DND-41 (cell line): ENCODE measurements at regions not wholly inside any gene's neighbourhood (a gene's known extent, or its start where the extent isn't known, plus 50 kb on each side); places are given as distances from the start of the nearest gene placed in this dataset.

Experiments used
- ATAC-seq: fragments of 200-7000 bp; cut with Tn5 transposase; 3 replicates; pipeline ENCODE4 v1.9.1; 2021; ENCODE audit warnings: low read depth; ENCODE audit not compliant: insufficient read depth
- DNase-seq: peaks from one replicate; pipeline ENCODE4 v3.0.0-alpha.2; 2020
- H2AFZ ChIP-seq: 2 replicates; pipeline ENCODE4 v1.6.0; 2012; ENCODE audit warnings: low read depth, low read length
- H3K27ac ChIP-seq: 2 replicates; pipeline ENCODE4 v1.5.1; 2012; ENCODE audit warnings: low read length, inconsistent platforms
- H3K27me3 ChIP-seq: fragments of 200-600 bp; sonication (generic); 2 replicates; pipeline ENCODE4 v1.6.0; 2012; ENCODE audit warnings: low read length, mild to moderate bottlenecking, inconsistent platforms; ENCODE audit not compliant: insufficient read depth, poor library complexity
- H3K36me3 ChIP-seq: 2 replicates; pipeline ENCODE4 v1.5.1; 2012; ENCODE audit warnings: low read length, inconsistent platforms; ENCODE audit not compliant: insufficient read depth
- H3K4me1 ChIP-seq: 2 replicates; pipeline ENCODE4 v1.5.1; 2012; ENCODE audit warnings: mild to moderate bottlenecking, low read length; ENCODE audit not compliant: insufficient read depth
- H3K4me2 ChIP-seq: 2 replicates; pipeline ENCODE4 v1.6.0; 2012; ENCODE audit warnings: mild to moderate bottlenecking, moderate library complexity, low read length, inconsistent platforms; ENCODE audit not compliant: insufficient read depth
- H3K4me3 ChIP-seq, 2 experiments: fragments of 200-600 bp in 1 of 2; shearing (Covaris generic) in 1 of 2; 2 replicates each; pipeline ENCODE4 v1.5.1; 2012 to 2016; ENCODE audit warnings: inconsistent platforms in 2 of 2, low read length in 2 of 2, mild to moderate bottlenecking in 2 of 2, low read depth in 1 of 2, moderate library complexity in 1 of 2
- H3K79me2 ChIP-seq: 2 replicates; pipeline ENCODE4 v1.6.0; 2012; ENCODE audit warnings: low read length, inconsistent platforms; ENCODE audit not compliant: insufficient read depth
- H3K9ac ChIP-seq: 2 replicates; pipeline ENCODE4 v1.6.0; 2012; ENCODE audit warnings: low read depth, mild to moderate bottlenecking, inconsistent platforms, low read length, moderate library complexity
- H3K9me3 ChIP-seq: 2 replicates; pipeline ENCODE4 v1.5.1; 2012; ENCODE audit warnings: low read length, moderate library complexity, mild to moderate bottlenecking, inconsistent platforms; ENCODE audit not compliant: insufficient read depth, severe bottlenecking
- H4K20me1 ChIP-seq: 2 replicates; pipeline ENCODE4 v1.6.0; 2012; ENCODE audit warnings: low read length; ENCODE audit not compliant: insufficient read depth
- CTCF ChIP-seq: IDR thresholded peaks from 2 replicates; pipeline ENCODE4 v1.5.1; 2012; ENCODE audit warnings: borderline replicate concordance, low read length, moderate library complexity, mild to moderate bottlenecking; ENCODE audit not compliant: poor library complexity, severe bottlenecking; ENCODE audit errors: extremely low read depth
- EZH2 ChIP-seq: IDR thresholded peaks from 3 replicates; pipeline ENCODE4 v1.6.1; 2012; ENCODE audit warnings: borderline replicate concordance, low read depth, mild to moderate bottlenecking, moderate library complexity, low read length, inconsistent platforms; ENCODE audit not compliant: severe bottlenecking

GRCh38 chrX:39487969-39488330 lies 609.8 kb downstream of the BCOR start:
- H2AFZ ChIP-seq, result no peak overlapping the region
- no peak overlapping the region for H3K4me3 ChIP-seq
- no peaks in the 10 kb centered on the region for H3K79me2 ChIP-seq
- no peak overlapping the region for H3K4me2 ChIP-seq
- no peaks in the 10 kb centered on the region for H3K4me1 ChIP-seq
- H3K9ac ChIP-seq, result no peak overlapping the region
- DNase-seq, result no peak
- no peaks in the 10 kb centered on the region for H4K20me1 ChIP-seq
- no peaks in the 10 kb centered on the region for H3K36me3 ChIP-seq
- no peaks in the 10 kb centered on the region for H3K27me3 ChIP-seq
- no peak for ATAC-seq
- TF ChIP-seq EZH2 (no peak), CTCF (no peak)
- H3K9me3 ChIP-seq, result no peaks in the 10 kb centered on the region
- no peak overlapping the region for H3K27ac ChIP-seq

GRCh38 chrX:39491548-39492297 lies 606.0 kb downstream of the BCOR start:
- TF ChIP-seq EZH2 (no peak), CTCF (no peak)
- H2AFZ ChIP-seq, result no peak overlapping the region

GRCh38 chrX:39492497-39493162 lies 605.1 kb downstream of the BCOR start:
- Histone ChIP-seq H3K79me2 (no peaks in the 10 kb centered on the region), H4K20me1 (no peaks in the 10 kb centered on the region), H3K27ac (no peak overlapping the region), H3K36me3 (no peaks in the 10 kb centered on the region), H3K4me2 (no peak overlapping the region), H2AFZ (no peak overlapping the region), H3K9me3 (no peaks in the 10 kb centered on the region), H3K4me1 (no peaks in the 10 kb centered on the region), H3K9ac (no peak overlapping the region), H3K4me3 (no peak overlapping the region), H3K27me3 (no peaks in the 10 kb centered on the region)
- TF ChIP-seq CTCF (no peak), EZH2 (no peak)
- DNase-seq (no peak), ATAC-seq (no peak)

More at GRCh38 chrX:39491548-39492297, 606.0 kb downstream of the BCOR start:
- H3K4me3 ChIP-seq, result no peak overlapping the region
- no peaks in the 10 kb centered on the region for H3K9me3 ChIP-seq
- no peak overlapping the region for H3K27ac ChIP-seq
- no peaks in the 10 kb centered on the region for H3K36me3 ChIP-seq
- no peak overlapping the region for H3K9ac ChIP-seq
- no peak for ATAC-seq
- no peaks in the 10 kb centered on the region for H3K4me1 ChIP-seq
- no peak overlapping the region for H3K4me2 ChIP-seq
- no peaks in the 10 kb centered on the region for H3K79me2 ChIP-seq
- no peak for DNase-seq
- H4K20me1 ChIP-seq, result no peaks in the 10 kb centered on the region
- no peaks in the 10 kb centered on the region for H3K27me3 ChIP-seq
